Iris pigment epithelial cell (primary cell): ENCODE measurements at regions not wholly inside any gene's neighbourhood (a gene's known extent, or its start where the extent isn't known, plus 50 kb on each side); places are given as distances from the start of the nearest gene placed in this dataset.
"Not testable (repeated sequence)": the region's sequence is repeated elsewhere in the genome, so short reads cannot be mapped to it uniquely, and the experiment has no call there.

Experiments
- DNase-seq: peaks from one replicate; pipeline ENCODE4 v3.0.0-alpha.2; 2011; ENCODE audit warnings: low read depth

- DNase-seq, result no peak
Observed at GRCh38 chr2:147008481-147008880, 836.3 kb upstream of the ACVR2A start.

- DNase-seq, result peak; percentile 56
Observed at GRCh38 chr2:147006736-147007141, 838.1 kb upstream of the ACVR2A start.

- no peak for DNase-seq
Observed at GRCh38 chr2:147003081-147003480, 841.7 kb upstream of the ACVR2A start.

GRCh38 chr2:147002256-147002655, 842.6 kb upstream of the ACVR2A start:
- no peak for DNase-seq

- no peak for DNase-seq
Observed at GRCh38 chr2:147001061-147001460, 843.8 kb upstream of the ACVR2A start.

GRCh38 chr2:147000151-147000550, 844.7 kb upstream of the ACVR2A start:
- not testable (repeated sequence) for DNase-seq

- peak; percentile 27 for DNase-seq
Observed at GRCh38 chr2:146997945-146998344, 846.9 kb upstream of the ACVR2A start.

GRCh38 chr2:146997488-146997887, 847.3 kb upstream of the ACVR2A start:
- DNase-seq, result no peak

GRCh38 chr2:146994246-146994645, 850.6 kb upstream of the ACVR2A start:
- DNase-seq, result no peak

GRCh38 chr2:146992466-146992865, 852.4 kb upstream of the ACVR2A start:
- DNase-seq, result no peak

GRCh38 chr2:146992057-146992456, 852.8 kb upstream of the ACVR2A start:
- DNase-seq, result peak; percentile 58

- DNase-seq, result peak; percentile 50
Observed at GRCh38 chr2:146990311-146991054, 854.3 kb upstream of the ACVR2A start.

- DNase-seq, result peak; percentile 74
Observed at GRCh38 chr2:146989741-146990140, 855.1 kb upstream of the ACVR2A start.

- no peak for DNase-seq
Observed at GRCh38 chr2:146987996-146988395, 856.8 kb upstream of the ACVR2A start.

GRCh38 chr2:146986161-146986560, 858.7 kb upstream of the ACVR2A start:
- DNase-seq, result peak; percentile 22

GRCh38 chr2:146985753-146986152, 859.1 kb upstream of the ACVR2A start:
- DNase-seq, result no peak

- no peak for DNase-seq
Observed at GRCh38 chr2:146984014-146984413, 860.8 kb upstream of the ACVR2A start.

- peak; percentile 98 for DNase-seq
Observed at GRCh38 chr2:146982393-146982846, 862.4 kb upstream of the ACVR2A start.

- DNase-seq, result peak; percentile 76
Observed at GRCh38 chr2:146981921-146982320, 862.9 kb upstream of the ACVR2A start.

- no peak for DNase-seq
Observed at GRCh38 chr2:146979746-146980145, 865.1 kb upstream of the ACVR2A start.

- peak; percentile 35 for DNase-seq
Observed at GRCh38 chr2:146978577-146979555, 866.0 kb upstream of the ACVR2A start.

- DNase-seq, result not testable (repeated sequence)
Observed at GRCh38 chr2:146970981-146971380, 873.8 kb upstream of the ACVR2A start.

- not testable (repeated sequence) for DNase-seq
Observed at GRCh38 chr2:146969703-146970102, 875.1 kb upstream of the ACVR2A start.
